HEK293 (cell line): ENCODE measurements at regions not wholly inside any gene's neighbourhood (a gene's known extent, or its start where the extent isn't known, plus 50 kb on each side); places are given as distances from the start of the nearest gene placed in this dataset.

Experiments
- CTCF ChIP-seq: fragments of 450-650 bp; formaldehyde crosslinking; IDR thresholded peaks from 2 replicates; pipeline ENCODE4 v1.5.1; 2016; ENCODE audit warnings: missing biosample characterization, missing genetic modification characterization
- RBAK ChIP-seq: fragments of 450-650 bp; formaldehyde crosslinking; IDR thresholded peaks from 2 replicates; pipeline ENCODE4 v1.5.1; 2016; ENCODE audit warnings: missing biosample characterization, missing genetic modification characterization

DNA sequence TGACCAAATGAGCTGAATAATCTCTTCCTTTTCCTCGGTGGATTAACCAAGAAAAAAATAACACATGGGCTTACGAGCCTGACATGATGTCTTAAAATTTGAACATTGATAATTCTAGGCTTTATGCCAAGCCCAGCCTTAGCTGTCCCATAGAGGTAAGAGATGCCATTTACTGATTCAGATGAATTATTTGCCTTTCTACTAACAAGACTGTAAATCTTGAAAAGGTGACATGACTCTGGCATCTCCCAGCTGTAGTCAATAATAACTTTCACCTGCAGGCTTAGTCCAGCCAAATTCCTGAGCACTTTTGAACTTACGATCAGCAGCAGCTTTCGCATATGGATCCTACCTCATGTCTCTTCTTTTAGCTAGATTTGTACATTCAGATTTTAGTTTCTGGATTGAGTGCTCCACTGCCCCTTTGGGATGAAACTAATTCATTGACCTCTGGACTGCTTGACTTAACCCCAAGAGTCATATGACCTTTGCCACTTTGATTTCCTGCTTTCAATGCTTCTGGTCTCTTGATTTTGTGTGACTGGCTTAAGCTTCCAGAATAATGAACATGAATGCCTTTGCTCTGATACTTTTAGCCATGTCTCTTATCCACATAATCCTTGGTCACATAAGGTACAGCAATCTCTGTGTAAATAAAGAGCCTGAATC is 876.4 kb upstream of the SLIT2 start:
- TF ChIP-seq CTCF (tag by site-specific recombination) (no peak), RBAK (tag by site-specific recombination) (no peak)
